ENCODE measurements at regions not wholly inside any gene's neighbourhood (a gene's known extent, or its start where the extent isn't known, plus 50 kb on each side); places are given as distances from the start of the nearest gene placed in this dataset.

DNA sequence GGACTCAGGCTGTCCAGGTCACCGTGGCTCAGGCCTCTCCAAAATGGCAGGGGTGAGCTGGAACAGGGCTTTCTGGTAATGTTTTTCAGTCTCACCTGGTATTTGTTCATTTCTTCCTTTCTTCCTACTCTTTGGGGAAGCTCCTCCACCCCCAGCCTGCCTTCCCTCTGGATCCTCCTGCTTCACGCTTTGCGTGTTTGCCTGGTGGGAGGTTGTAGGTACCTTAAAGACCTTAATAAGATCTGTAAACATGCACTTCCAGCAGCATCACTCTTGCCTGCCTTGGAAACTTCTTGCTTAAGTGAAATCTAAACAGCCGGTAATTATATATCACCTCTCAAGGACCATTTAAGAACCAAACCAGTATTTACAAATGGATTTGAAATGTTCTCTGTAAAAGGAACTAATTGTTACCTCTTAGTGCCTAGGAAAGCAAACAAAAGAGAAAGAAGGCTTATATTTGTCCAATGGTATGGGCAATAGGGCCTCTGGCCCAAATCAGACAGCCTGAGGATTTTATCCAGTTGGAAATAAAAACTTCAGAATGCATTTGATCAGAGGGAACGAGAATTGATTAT, 339.9 kb downstream of the CCSER2 start:
- TF ChIP-seq EP300 (IDR thresholded peaks at IDR 0.05) (no peak), POLR2A (IDR thresholded peaks at IDR 0.05) (no peak)
- TF ChIP-seq, protein P1, sequence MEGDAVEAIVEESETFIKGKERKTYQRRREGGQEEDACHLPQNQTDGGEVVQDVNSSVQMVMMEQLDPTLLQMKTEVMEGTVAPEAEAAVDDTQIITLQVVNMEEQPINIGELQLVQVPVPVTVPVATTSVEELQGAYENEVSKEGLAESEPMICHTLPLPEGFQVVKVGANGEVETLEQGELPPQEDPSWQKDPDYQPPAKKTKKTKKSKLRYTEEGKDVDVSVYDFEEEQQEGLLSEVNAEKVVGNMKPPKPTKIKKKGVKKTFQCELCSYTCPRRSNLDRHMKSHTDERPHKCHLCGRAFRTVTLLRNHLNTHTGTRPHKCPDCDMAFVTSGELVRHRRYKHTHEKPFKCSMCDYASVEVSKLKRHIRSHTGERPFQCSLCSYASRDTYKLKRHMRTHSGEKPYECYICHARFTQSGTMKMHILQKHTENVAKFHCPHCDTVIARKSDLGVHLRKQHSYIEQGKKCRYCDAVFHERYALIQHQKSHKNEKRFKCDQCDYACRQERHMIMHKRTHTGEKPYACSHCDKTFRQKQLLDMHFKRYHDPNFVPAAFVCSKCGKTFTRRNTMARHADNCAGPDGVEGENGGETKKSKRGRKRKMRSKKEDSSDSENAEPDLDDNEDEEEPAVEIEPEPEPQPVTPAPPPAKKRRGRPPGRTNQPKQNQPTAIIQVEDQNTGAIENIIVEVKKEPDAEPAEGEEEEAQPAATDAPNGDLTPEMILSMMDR (IDR thresholded peaks at IDR 0.05): no peak

All from gastroesophageal sphincter (tissue), 3 donors.